Fibroblast of villous mesenchyme (primary cell): ENCODE measurements at regions not wholly inside any gene's neighbourhood (a gene's known extent, or its start where the extent isn't known, plus 50 kb on each side); places are given as distances from the start of the nearest gene placed in this dataset.

ENCODE experiments used
- DNase-seq: peaks from one replicate; pipeline ENCODE4 v3.0.0-alpha.2; 2010; ENCODE audit warnings: low read depth
- H3K4me3 ChIP-seq: 2 replicates; pipeline ENCODE4 v1.5.1; 2011; ENCODE audit warnings: low read depth, mild to moderate bottlenecking, low read length
- CTCF ChIP-seq: IDR thresholded peaks from 2 replicates; pipeline ENCODE4 v1.5.1; 2012; ENCODE audit warnings: low read depth, mild to moderate bottlenecking, low read length; ENCODE audit not compliant: insufficient read depth

GRCh38 chr17:77266891-77267341, 126.1 kb downstream of the SEC14L1 start:
- no peak for DNase-seq
- peak; percentile 26 for TF ChIP-seq CTCF
- no peak overlapping the region for H3K4me3 ChIP-seq

GRCh38 chr17:77269696-77270681, 129.2 kb downstream of the SEC14L1 start:
- no peak for DNase-seq
- no peak overlapping the region for H3K4me3 ChIP-seq
- TF ChIP-seq CTCF = no peak

- no peak for TF ChIP-seq CTCF
- DNase-seq = no peak
- H3K4me3 ChIP-seq = no peak overlapping the region
These were observed 130.6 kb downstream of the SEC14L1 start for GRCh38 chr17:77271411-77271810.

GRCh38 chr17:77273397-77274085, 132.8 kb downstream of the SEC14L1 start:
- TF ChIP-seq CTCF = no peak
- DNase-seq = no peak
- H3K4me3 ChIP-seq = no peak overlapping the region

- no peak for DNase-seq
- no peak for TF ChIP-seq CTCF
- H3K4me3 ChIP-seq = no peak overlapping the region
These were observed 133.5 kb downstream of the SEC14L1 start for GRCh38 chr17:77274096-77274845.

- H3K4me3 ChIP-seq = peak overlapping the region; percentile 57
- peak; percentile 21 for TF ChIP-seq CTCF
- peak; percentile 97 for DNase-seq
These were observed 138.9 kb downstream of the SEC14L1 start for GRCh38 chr17:77279448-77280303.
